Inflammatory macrophage treated with lipopolysaccharide for 4 hours (primary cell): ENCODE measurements at regions not wholly inside any gene's neighbourhood (a gene's known extent, or its start where the extent isn't known, plus 50 kb on each side); places are given as distances from the start of the nearest gene placed in this dataset.
"Not testable (repeated sequence)": the region's sequence is repeated elsewhere in the genome, so short reads cannot be mapped to it uniquely, and the experiment has no call there.

Experiments used
- DNase-seq: peaks from one replicate; pipeline ENCODE4 v3.0.0-alpha.2; 2020

DNA sequence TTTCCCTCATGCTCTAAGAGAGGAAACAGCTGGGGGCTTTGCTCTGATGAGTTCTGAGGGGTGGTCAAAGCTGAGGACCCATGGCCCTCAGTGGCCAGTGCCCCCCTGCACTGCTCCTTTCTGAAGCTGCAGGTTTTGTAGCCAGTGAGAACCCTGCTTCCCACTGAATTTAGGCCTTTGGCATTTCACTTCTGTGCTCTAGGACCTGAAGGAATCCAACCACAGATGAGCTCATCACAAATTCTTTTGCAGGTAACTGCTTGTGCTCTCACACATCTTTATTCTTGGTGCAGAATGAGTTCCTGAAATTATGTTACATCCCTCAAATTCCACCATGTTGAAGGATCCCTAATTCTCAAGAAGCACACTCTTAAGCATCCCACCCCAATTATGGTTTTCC lies 248.7 kb upstream of the IRF2BP2 start:
- DNase-seq: no peak

DNA sequence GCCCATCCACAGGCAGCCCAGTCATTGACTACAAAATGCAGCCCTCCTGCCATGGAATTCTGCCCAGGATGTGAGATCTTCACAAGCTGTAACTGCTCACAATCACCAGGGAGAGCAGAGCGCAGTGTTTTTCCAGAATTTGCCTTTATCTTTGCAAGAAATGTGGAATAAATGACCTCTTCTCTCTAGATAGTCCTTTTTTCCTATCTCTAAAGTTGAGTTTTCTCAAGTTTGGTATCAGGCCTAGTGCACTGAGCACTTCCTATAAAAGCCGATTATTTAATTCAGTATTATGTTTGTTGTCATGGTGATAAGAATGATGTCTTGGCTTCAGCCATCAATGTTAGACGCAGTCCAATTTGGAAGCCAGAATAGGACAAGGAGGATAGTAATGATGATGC lies 246.9 kb upstream of the IRF2BP2 start:
- no peak for DNase-seq

DNA sequence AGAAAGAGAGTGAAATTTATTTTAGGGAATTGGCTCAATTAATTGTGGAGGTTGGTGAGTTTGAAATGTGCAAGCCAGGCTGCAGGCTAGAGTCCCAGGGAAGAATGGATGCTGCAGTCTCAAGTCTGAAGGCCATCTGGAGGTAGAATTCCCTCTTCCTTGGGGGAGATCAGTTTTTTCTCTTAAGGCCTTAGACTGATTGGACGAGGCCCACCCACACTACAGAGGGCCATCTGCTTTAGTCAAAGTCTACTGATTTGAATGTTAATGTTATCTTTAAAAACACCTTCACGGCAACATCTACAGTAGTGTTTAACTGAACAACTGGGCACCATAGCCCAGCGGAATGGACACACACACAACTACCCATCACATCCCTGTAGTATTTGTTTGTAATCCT lies 245.9 kb upstream of the IRF2BP2 start:
- no peak for DNase-seq

DNA sequence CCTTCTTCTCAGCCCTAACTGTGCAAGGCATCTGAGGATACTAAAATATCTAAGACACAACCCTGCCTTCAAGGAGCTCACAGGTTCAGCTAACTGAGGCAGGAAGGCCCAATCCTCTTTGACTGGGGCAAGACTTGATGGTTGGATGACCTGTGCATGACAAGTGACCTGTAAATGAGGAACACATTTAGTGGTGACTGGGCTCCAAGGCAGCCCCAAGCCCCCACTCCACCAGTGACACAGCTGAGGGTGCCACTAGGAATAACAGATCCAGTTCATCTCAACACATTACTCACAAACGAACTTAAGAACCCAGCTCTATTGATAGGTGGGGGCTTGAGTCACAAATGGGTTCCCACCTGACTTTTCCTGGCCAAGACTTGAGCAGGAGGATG lies 244.7 kb upstream of the IRF2BP2 start:
- no peak for DNase-seq

DNA sequence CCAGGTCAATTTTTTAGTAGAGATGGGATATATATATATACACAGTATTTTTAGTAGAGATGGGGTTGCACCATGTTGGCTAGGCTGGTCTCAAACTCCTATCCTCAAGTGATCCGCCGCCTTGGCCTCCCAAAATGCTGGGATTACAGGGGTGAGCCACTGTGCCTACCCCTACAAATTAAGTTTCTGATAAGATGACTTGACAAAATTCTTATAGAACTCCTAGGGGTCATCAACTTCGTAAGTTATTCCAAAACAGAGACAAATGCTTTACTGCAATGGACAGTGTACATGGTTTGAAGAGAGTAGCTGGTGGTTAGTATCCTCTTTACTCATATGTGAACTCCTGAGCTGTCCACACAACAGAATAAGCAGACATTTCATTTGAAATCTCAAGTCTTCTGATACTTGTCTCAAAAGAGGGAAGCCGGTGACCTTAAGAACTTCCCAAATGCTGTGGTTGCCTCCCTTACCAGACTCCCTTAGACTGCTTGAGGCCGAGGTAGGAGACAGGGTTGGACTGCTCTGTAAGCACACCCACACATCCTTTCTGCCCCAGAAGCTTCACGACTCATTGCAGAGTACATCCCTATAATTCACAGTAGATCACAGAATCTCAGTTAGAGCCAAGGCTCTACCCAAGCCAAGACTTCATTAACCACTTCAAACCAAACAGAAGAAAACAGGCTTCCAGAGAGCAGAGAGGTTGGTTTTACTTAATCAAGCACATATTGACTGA lies 244.1 kb upstream of the IRF2BP2 start:
- DNase-seq: peak; percentile 90

DNA sequence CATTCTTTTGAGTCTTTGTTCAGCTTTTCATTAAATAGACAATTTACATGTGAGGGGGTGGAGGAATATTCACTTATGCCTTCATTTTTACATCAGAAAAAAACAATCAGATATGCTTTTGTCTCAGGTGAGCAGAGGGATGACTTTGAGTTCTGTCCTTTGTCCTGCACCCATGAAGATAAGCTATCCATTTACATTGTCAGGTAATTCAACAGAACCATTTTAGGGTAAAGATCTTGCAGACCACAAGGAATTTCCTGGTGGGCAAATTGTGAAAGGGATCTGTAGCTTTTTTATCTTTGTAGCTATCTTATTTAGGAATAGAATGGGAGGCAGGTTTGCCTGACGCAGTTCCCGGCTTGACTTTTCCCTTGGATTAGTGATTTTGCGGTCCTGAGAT lies 242.7 kb upstream of the IRF2BP2 start:
- no peak for DNase-seq

DNA sequence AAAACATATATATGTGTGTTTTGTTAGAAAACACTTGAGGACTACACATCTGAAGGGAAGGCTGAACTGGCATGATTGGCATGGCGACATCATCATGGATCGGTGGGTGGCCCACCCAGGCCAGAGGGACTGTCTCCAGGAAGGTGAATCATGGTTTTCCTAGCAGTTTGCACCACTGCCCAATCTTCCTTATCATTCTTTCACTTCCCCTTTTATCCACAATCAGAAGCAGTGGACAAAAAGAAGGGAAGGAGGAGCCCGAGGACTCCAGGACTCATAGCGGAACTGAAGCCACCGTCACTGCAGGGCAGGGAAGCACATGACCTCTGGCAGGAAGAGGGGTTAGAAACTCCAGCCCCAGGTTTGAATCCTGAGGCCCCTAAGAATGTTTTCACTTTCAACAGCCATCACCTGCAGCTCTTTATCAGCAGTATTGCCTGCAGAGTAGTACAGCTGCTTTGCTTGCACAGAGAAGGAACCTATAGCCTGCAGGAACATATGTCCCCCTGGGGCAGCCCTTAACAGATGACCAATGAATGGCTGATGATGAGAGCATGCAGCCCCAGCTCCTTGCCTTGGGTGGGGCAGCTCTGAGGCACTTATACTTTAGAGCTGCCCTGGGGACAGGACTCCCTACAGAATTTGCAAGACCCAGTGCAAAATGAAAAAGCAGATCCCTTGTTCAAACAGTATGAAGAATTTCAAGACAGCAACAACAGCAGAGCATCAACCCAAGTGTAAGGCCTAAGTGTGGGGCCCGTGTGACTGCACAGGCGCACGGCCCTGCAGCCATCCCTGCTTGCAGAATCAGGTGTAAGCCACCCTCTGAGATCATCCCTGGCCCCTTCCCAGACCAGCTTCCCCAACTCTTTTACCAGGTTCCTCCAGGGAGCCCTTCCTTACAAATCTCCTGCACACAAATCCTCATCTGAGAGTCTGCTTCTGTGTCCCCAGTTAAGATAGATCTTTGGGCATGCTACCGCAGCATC lies 241.8 kb upstream of the IRF2BP2 start:
- DNase-seq: peak; percentile 93

DNA sequence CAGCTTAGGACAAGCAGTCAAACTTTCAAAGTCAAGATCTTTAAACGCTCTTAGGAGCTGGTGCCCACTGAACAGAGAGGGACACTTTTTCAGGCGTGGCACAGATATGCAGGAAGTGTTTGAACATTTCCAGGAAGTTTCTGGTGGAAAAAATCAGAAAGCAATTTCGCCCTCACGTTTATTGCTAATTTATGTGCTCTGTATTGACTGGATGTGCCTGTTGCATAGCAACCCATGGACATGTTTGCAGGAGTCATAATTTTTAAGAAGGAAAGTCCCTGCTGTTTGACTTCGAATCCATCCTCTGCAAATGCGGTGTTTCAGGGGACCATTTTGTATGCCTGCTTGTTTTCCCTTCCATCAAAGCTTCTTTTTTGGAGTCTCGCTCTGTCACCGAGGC lies 239.9 kb upstream of the IRF2BP2 start:
- peak; percentile 46 for DNase-seq

DNA sequence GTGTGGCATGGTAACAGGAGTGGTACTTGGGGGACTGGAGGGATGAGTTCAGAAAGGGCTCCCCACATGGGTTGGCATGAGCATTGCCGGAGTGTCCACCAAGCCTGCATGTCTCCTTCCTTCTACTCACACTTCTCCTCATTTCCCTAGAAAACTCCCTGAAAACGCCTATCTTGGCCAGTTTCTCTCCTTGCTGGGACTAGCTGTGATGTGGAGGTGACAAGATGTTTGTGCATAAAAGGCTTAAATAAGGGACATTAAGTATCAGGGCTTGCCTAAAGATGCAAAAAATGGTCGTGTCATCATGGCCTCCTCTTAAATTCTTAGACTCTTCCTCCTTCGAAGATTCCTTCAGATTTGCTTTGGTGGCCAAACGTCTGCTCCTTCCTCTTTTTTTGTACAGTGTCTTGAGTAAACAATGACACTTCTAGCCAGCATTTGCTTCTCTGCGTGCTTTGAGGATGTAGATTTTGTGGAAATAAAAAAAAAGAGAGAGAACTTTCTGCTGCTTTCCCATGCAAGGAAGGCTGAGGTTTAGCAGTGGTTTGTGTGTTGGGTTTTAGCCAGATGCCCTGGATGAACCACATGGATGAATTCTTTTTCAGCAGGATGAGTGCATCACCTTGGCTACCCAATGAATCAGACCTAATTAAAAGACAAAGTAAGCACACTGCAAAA lies 239.1 kb upstream of the IRF2BP2 start:
- DNase-seq: peak; percentile 92

DNA sequence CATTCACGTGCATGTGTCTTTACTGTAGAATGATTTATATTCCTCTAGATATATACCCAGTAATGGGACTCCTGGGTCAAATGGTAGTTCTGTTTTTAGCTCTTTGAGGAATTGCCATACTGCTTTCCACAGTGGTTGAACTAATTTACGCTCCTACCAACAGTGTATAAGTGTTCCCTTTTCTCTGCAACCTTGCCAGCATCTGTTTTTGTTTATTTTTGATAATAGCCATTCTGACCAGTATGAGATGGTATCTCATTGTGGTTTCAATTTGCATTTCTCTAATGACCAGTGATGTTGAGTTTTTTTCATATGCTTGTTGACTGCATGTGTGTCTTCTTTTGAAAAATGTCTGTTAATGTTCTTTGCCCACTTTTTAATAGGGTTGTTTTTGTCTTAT lies 236.8 kb upstream of the IRF2BP2 start:
- not testable (repeated sequence) for DNase-seq

DNA sequence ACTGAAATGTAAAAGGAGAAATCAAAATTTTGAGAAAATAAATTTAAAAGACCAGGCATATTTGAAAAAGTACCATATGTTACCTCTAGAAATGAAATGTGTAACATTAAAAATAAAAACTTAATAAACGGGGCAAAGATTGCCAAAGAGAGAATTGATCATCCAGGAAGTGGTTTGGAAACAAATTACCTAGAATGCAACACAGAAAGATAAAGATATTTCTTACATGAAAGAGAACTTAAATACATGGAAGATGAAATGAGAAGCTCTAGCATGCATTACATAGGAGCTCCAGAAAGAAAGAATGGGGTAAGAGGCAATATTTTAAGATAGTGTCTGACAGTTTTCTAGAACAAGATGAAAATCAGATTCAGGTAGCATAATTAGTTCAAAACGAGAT lies 235.9 kb upstream of the IRF2BP2 start:
- no peak for DNase-seq

DNA sequence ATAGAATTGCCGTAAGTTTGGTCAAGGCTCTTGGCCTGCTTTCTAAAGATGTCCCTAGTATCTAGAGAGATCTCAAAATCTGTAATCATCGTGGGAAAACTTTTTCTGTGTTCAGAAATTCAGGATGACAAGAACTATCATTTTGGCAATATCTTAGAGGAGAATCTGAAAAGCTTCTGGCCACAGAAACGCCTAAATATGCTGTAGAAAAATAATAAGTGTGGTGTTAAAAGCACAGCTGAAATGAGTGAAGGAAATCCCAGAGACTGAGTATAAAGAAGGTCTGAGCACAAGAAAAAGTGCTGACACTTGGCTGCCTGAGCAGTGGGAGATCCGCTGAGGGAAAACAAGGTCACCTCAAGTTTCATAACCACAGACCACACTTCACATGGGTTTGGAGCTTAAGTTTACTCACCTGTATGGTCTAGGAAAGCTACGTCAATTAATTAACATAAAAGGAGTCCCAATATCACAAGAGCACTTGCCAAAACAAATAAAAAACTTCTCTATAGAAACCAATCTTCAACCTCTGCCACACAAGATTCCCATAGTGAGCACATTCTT lies 235.2 kb upstream of the IRF2BP2 start:
- no peak for DNase-seq

DNA sequence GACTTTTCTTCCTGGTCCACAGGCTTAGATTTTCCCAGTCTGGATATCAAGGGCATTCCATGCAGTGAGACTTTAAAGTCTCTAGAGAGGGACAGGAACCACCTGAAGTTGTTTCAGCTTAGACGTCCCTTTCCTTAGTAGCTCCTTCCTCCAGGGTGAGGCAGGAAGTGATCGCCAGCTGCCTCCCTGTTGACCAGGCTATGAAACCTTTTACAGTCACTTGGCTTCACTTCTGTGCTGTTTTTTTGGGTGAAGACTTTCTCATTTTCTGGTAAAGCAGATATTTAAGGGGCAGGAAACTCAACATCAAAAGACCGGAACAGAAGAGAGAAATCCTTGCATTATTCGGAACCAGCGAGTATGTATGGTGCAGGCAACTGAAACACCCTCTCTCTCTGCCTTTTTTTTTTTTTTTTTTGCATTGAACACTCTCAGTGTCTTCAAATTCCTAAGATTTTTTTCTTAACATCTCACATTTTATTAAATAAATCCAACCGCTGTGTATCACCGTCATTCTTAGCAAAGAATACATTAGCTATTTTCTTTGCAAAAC lies 234.6 kb upstream of the IRF2BP2 start:
- DNase-seq: peak; percentile 54

DNA sequence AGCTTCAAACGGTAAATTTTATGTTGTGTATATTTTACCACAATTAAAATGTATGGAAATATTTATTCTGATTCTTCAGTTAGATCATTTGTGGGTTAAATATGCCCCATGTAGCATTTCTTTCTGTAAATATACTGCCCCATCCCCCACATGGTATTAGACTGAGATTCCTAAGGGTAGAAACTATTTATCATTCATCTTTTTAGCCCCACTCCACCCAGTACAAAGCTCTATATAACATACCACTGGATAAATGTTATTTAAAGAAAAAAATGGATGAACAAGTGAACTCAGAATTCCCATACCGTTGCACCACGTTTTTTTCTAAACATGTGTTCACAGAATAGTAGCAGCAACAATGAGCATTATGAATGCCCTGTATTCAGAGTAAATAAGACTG lies 234.0 kb upstream of the IRF2BP2 start:
- DNase-seq: no peak

DNA sequence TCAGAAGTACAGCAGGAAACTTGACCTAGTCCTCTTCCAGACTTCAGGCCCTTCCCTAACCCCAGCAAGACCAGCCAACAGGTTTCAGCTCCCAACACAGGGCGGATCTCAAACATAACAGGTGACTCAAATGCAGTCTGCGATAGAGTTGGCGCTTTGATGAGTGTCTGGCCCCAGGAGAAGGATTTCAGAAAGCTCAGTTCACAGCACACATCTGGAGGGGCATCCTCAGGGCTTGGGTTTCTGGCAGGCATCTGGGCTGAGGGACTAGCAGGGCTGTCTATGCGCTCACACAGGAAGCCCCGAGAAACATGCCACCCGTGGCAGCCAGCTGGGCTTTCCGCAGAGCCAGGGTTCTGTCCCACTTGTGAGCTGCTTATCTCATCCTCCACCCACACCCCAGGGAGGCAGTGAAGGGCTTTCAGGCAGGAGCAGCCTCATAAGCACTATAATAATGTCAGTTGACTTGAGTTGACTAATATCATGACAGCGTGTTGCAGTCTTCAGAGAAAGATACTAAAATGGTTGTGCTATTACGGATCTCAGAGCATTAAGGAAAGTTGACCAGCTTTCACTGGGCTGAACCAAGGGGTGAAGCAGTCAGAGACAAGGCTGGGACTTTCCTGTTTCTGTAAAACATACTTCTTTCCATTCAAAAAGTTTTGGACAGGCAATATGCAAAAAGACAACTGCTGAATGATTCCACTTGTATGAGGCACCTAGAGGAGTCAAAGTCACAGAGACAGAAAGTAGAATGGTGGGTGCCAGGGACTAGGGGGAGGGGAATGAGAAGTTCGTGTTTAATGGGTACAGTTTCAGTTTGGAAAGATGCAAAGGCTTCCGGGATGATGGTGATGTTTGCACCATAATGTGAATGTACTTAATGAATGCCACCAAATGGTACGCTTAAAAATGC lies 233.0 kb upstream of the IRF2BP2 start:
- peak; percentile 96 for DNase-seq

DNA sequence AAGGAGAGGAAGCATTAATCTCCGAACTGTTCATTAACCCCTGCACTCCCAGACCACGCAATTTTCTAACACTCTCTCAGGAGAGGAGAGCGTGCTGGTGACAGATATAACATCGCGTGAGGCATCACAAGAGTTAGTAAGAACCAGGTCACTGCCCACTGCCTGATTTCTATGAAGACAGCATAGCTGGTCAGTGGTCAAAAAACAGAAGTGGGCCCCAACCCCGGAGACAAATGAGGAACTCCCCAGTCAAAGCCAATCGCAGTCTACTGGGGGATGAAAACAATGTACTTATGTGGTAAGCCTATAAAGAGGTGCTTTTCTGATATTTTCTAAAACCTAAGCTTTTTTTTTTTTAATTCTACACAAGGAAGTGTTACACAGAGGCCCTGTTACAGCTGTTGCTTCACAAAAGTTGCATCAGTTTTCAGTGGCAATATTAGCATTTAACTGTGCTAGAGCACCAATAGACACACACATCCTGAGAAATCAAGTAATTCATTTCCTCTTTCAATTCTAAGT lies 231.8 kb upstream of the IRF2BP2 start:
- DNase-seq: peak; percentile 98

DNA sequence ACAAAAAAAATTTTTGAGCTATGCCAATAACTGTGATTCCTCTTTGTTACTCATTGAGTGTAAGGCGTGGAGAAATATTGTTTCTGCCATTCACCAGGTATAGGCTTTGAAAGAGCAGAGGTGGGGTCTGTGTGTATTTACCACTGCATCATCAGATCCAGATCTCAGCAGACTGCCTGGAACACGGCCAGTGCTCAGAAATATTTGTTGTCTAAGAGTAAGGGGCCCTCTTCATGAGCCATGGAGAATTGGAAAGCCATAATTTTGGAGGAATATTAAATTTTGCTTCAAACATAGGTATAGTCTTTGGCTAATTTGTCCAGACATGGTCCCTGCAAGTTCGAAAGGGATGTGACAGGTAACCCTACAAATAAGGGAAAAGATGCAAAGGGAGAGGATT lies 231.3 kb upstream of the IRF2BP2 start:
- no peak for DNase-seq

DNA sequence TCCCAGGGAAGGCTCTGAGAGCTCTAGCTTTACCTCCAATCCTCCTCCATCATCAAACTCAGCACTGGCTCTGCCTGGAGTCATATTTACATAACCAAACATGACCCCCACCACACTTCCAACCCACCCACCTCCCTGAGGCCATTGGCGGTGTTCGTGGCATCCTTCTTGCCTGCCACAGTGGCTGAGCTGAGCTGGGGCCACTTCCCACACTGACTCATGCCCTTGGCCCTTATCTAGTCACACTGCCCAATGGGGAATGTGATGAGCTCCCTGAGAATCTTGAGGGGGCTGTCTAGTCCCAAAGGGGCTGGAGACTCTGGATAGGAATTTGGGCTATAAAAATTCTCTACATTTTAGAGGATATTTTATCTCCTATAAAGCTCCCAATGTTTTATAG lies 230.9 kb upstream of the IRF2BP2 start:
- peak; percentile 52 for DNase-seq

DNA sequence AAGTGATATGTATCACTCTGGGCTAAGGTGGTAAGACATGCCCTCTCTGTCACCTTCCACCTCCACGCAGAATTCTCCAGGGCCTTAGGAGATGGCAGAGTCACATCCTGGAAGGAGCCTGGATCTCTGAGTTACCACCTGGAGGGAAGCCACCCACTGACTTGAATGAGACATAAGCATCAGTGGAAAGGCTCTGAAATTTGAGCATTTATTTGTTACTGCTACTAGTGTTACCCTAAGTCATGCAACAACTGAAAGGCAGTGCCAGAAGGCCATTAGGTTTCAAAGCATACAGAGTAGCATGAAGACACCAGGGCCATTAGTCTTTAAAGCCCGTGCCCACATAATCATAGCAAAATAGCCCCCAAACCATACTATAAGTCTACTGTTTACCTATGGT lies 230.3 kb upstream of the IRF2BP2 start:
- no peak for DNase-seq

DNA sequence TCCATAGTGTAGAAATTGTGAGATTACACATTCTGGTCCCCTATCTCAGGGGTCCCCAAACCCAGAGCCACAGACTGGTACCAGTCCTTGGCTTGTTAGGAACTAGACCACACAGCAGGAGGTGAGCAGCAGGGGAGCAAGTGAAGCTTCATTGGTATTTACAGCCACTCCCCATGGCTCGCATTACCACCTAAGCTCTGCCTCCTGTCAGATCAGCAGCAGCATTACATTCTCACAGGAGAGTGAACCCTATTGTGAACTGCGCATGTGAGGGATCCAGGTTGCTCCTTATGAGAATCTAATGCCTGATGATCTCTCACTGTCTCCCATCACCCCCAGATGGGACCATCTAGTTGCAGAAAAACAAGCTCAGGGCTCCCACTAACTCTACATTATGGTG lies 229.7 kb upstream of the IRF2BP2 start:
- no peak for DNase-seq

DNA sequence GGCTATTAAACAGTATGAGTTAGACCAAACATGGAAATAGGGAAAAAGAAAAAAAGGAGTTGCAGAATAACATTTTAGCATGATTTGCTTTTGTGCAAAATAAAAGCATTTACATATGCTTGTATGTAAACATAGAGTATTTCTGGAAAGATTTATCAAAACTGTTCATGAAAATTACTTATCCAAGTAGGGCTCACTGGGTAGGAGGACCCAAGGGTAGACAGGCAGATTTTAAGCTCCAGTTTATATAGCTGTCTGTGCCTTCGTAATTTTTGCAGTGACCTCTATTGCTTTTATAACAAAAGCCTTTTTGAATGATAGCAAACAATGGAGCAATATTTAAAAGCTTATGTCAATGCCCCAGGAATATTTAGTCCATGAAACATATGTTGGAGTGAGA lies 228.8 kb upstream of the IRF2BP2 start:
- DNase-seq: no peak

DNA sequence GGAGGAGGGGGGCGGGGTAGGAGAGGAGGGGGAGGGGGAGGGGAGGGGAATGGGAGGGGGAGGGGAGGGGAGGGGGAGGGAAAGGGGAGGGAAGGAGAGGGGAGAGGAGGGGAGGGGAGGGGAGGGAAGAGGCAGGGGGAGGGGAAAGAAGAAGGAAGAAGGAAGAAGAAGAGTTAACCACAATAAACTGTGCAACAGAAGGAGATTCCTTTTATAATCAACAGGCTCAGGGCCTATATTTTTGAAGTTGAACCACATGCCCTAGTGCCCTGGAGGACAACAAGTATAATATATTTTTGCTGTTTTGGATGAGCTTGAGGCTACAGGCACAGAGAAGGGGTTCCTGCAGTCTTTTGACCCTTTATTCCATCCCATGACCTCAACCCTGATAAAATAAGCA lies 228.2 kb upstream of the IRF2BP2 start:
- DNase-seq: no peak
